ENCODE measurements at regions not wholly inside any gene's neighbourhood (a gene's known extent, or its start where the extent isn't known, plus 50 kb on each side); places are given as distances from the start of the nearest gene placed in this dataset.

DNA sequence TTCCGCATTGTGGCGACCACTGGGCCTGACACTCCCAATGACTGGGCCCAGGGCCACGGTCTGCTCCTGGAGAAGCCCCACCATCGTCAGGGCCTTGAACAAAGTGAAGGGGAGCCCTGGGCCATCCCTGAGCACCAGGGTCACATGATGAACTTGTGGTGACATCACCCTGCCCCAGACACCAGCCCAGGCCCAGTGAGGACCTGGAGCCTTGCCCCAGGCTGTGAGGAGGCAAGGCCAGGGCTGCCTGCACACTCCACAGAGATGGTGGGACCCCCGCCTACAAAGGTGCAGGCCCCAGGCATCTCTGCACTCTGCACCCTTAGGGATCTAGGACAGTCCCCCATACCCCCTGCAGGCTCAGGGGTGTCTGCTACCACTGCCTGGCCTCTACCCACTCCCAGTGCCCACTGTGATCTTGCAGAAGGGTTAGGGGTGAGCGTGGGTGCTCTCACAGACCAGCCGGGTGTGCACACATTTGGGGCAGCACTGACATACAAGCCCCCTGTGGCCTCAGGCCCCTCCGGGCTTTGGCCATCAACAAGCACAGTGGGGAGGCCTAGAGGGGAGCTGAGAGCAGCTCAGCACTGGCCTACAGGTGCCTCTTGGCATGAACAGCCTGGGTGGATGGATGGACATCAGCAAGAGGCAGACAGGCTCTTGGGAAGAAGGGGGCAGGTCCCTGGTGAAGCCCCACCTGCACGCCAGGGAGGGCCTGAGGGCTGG is 624.0 kb upstream of the LRRTM4 start:
- TF ChIP-seq, protein P1, sequence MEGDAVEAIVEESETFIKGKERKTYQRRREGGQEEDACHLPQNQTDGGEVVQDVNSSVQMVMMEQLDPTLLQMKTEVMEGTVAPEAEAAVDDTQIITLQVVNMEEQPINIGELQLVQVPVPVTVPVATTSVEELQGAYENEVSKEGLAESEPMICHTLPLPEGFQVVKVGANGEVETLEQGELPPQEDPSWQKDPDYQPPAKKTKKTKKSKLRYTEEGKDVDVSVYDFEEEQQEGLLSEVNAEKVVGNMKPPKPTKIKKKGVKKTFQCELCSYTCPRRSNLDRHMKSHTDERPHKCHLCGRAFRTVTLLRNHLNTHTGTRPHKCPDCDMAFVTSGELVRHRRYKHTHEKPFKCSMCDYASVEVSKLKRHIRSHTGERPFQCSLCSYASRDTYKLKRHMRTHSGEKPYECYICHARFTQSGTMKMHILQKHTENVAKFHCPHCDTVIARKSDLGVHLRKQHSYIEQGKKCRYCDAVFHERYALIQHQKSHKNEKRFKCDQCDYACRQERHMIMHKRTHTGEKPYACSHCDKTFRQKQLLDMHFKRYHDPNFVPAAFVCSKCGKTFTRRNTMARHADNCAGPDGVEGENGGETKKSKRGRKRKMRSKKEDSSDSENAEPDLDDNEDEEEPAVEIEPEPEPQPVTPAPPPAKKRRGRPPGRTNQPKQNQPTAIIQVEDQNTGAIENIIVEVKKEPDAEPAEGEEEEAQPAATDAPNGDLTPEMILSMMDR (IDR thresholded peaks at IDR 0.05; ENCODE audit: low read length), result no peak
- TF ChIP-seq EZH2 (IDR thresholded peaks at IDR 0.05; ENCODE audit: borderline replicate concordance, low read length), result no peak

Data from OCI-LY1 (cell line).